Caco-2 (cell line): ENCODE measurements at regions not wholly inside any gene's neighbourhood (a gene's known extent, or its start where the extent isn't known, plus 50 kb on each side); places are given as distances from the start of the nearest gene placed in this dataset.

Experiments used
- BruUV-seq: library from RNA; stranded (reverse); fragments of 400-500 nt; replicated peaks from 2 replicates; lab custom pipeline; 2021; lab: Mats Ljungman, UMichigan
- CTCF ChIA-PET: fragments of 300-600 bp; sonication (Branson Sonifier 250); formaldehyde crosslinking; loops from one replicate; lab custom pipeline; 2022; ENCODE audit warnings: antibody characterized with exemption; lab: Charles Lee
- POLR2A ChIA-PET: fragments of 300-600 bp; sonication (Branson Sonifier 250); formaldehyde crosslinking; loops from one replicate; lab custom pipeline; 2022; ENCODE audit warnings: antibody characterized with exemption; lab: Charles Lee
- DNase-seq, 2 experiments: peaks; one replicate each; pipeline versions ENCODE4 v3.0.0 to v3.0.0-alpha.2; 2020 to 2022
- H3K27me3 ChIP-seq: replicated peaks from 2 replicates; pipeline ENCODE4 v1.6.0; 2011; ENCODE audit warnings: low read length; ENCODE audit not compliant: control insufficient read depth, insufficient read depth
- H3K36me3 ChIP-seq: 2 replicates; pipeline ENCODE4 v1.5.1; 2011; ENCODE audit warnings: low read length; ENCODE audit not compliant: control insufficient read depth, insufficient read depth
- H3K4me1 ChIP-seq: fragments of 250-450 bp; sonication (Bioruptor Pico); 2 replicates; pipeline ENCODE4 v1.5.1; 2020; ENCODE audit warnings: mild to moderate bottlenecking
- H3K4me3 ChIP-seq: 2 replicates; pipeline ENCODE4 v1.5.1; 2011; ENCODE audit warnings: low read depth, mild to moderate bottlenecking, control low read depth, low read length
- H3K9me3 ChIP-seq: fragments of 250-450 bp; sonication (Bioruptor Pico); 2 replicates; pipeline ENCODE4 v1.5.1; 2020; ENCODE audit warnings: mild to moderate bottlenecking, moderate library complexity
- H3K27ac Mint-ChIP-seq: one replicate; pipeline ENCODE4 v1.8.0; 2022; ENCODE audit warnings: mixed read lengths; ENCODE audit not compliant: unreplicated experiment
- H3K27me3 Mint-ChIP-seq: one replicate; pipeline ENCODE4 v1.8.0; 2022; ENCODE audit warnings: mixed read lengths; ENCODE audit not compliant: insufficient read depth, unreplicated experiment
- H3K36me3 Mint-ChIP-seq: one replicate; pipeline ENCODE4 v1.8.0; 2022; ENCODE audit warnings: mild to moderate bottlenecking, mixed read lengths; ENCODE audit not compliant: insufficient read depth, unreplicated experiment
- H3K4me1 Mint-ChIP-seq: one replicate; pipeline ENCODE4 v1.8.0; 2022; ENCODE audit warnings: low read depth, mixed read lengths; ENCODE audit not compliant: unreplicated experiment
- H3K4me3 Mint-ChIP-seq: one replicate; pipeline ENCODE4 v1.8.0; 2022; ENCODE audit warnings: mild to moderate bottlenecking, moderate library complexity, mixed read lengths; ENCODE audit not compliant: unreplicated experiment
- H3K9me3 Mint-ChIP-seq: one replicate; pipeline ENCODE4 v1.8.0; 2022; ENCODE audit warnings: mixed read lengths; ENCODE audit not compliant: unreplicated experiment
- CTCF ChIP-seq, 2 experiments: fragments of 200-600 bp in 1 of 2; IDR thresholded peaks; 1 replicate in 1 of 2; 2 replicates in 1 of 2; pipeline versions ENCODE4 v1.5.1 to v1.8.0; 2011 to 2022; ENCODE audit warnings: antibody characterized with exemption in 1 of 2, control low read depth in 1 of 2, inconsistent platforms in 1 of 2, low read depth in 1 of 2, low read length in 1 of 2, mild to moderate bottlenecking in 1 of 2, moderate library complexity in 1 of 2; ENCODE audit not compliant: insufficient read depth in 1 of 2, severe bottlenecking in 1 of 2, unreplicated experiment in 1 of 2
- intact Hi-C: fragments of 100-400 bp; cut with micrococcal nuclease; formaldehyde crosslinking; loops from one replicate; pipeline ENCODE4 v1.10.0; 2022; ENCODE audit not compliant: unreplicated experiment

DNA sequence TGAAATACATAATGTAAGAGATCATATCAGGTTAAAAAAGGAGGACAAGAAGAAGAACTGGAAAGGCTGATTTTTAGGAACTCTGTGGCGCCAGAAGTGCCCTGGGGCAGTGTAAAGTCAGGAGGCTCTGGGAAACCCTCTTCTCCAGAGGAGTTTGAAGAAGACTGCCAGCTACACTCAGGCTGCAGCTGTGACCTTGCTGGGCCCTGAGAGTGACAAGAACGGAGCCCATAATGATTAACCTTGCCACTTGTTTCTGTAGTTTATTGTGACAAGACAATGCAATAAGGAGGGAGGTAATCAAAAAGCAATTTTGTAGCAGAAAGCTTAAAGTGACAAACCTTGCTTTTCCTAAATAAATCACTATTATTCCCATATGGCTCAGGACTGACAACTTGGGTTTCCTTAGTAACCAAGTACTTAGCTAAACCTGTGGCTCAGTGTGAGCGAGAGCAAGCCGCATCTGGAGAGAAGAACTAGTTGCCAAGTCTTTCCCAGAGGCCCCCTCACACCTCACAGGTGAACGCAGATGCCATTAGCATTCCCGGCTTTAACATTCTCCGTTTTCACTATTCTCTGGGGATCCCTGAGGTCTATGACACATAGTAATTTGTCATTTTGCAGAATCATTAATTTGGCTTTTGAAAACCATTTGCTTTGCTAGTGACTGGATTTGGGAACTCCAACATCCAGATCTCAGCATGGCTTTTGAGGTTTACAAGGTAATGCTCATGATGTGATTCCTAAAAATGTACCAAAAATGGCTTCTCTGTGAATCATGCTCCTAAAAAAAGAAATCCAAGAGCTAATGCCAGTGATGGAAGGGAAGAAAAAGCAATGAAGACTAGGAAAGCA lies 115.9 kb downstream of the OMA1 start:
- no TSS peak for BruUV-seq
- Mint-ChIP-seq H3K36me3 (no peaks in the 10 kb centered on the region), H3K9me3 (no peaks in the 10 kb centered on the region), H3K4me3 (no peak overlapping the region), H3K27me3 (peaks cover 6% of the 10 kb centered on the region), H3K27ac (no peak overlapping the region), H3K4me1 (no peaks in the 10 kb centered on the region)
- no peaks in the 10 kb centered on the region for H3K9me3 ChIP-seq
- DNase-seq, result no peak
- H3K27me3 ChIP-seq, result no peaks in the 10 kb centered on the region
- no peak for TF ChIP-seq CTCF (IDR thresholded peaks at IDR 0.05; ENCODE audit: insufficient read depth in 1 of 2, low read depth in 1 of 2, low read length in 1 of 2, severe bottlenecking in 1 of 2, unreplicated experiment in 1 of 2)
- H3K36me3 ChIP-seq, result no peaks in the 10 kb centered on the region
- CTCF ChIA-PET, result no interaction called here
- no peak overlapping the region for H3K4me3 ChIP-seq
- intact Hi-C loops, result no loop called here
- POLR2A ChIA-PET, result no interaction called here
- H3K4me1 ChIP-seq, result no peaks in the 10 kb centered on the region

- Mint-ChIP-seq H3K27ac (no peak overlapping the region), H3K9me3 (no peaks in the 10 kb centered on the region), H3K4me3 (no peak overlapping the region), H3K27me3 (peaks cover 15% of the 10 kb centered on the region), H3K4me1 (no peaks in the 10 kb centered on the region), H3K36me3 (no peaks in the 10 kb centered on the region)
- Histone ChIP-seq H3K4me1 (no peaks in the 10 kb centered on the region), H3K27me3 (no peaks in the 10 kb centered on the region), H3K4me3 (no peak overlapping the region), H3K9me3 (no peaks in the 10 kb centered on the region), H3K36me3 (no peaks in the 10 kb centered on the region)
- CTCF ChIA-PET, result no interaction called here
- no peak for DNase-seq
- no TSS peak for BruUV-seq
- no peak for TF ChIP-seq CTCF (IDR thresholded peaks at IDR 0.05; ENCODE audit: insufficient read depth in 1 of 2, low read depth in 1 of 2, low read length in 1 of 2, severe bottlenecking in 1 of 2, unreplicated experiment in 1 of 2)
- intact Hi-C loops, result no loop called here
- POLR2A ChIA-PET, result no interaction called here
Observed at GRCh38 chr1:58426918-58427317, 119.6 kb downstream of the OMA1 start.

DNA sequence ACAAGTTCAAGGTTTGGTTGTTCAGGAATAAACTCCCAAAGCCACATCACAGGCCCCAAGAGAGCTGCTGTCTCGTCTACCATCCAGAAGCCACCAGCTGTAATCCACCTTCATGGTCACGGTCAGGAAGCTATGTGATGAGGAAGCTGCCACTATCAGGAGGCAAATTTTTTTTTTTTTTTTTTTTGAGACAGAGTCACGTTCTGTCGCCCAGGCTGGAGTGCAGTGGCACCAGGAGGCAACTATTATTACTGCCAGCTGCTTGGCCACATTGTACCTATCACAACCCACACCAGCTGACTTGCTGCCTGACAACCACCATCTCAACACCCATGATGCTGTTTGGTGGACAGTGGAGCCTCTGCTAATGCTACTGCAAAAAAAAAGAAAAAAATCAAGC lies 124.1 kb downstream of the OMA1 start:
- BruUV-seq, result no TSS peak
- Mint-ChIP-seq H3K4me3 (no peak overlapping the region), H3K4me1 (no peaks in the 10 kb centered on the region), H3K36me3 (no peaks in the 10 kb centered on the region), H3K9me3 (no peaks in the 10 kb centered on the region), H3K27me3 (peaks cover 24% of the 10 kb centered on the region), H3K27ac (no peak overlapping the region)
- Histone ChIP-seq H3K9me3 (no peaks in the 10 kb centered on the region), H3K36me3 (no peaks in the 10 kb centered on the region), H3K4me3 (no peak overlapping the region), H3K27me3 (no peaks in the 10 kb centered on the region), H3K4me1 (no peaks in the 10 kb centered on the region)
- intact Hi-C loops, result no loop called here
- TF ChIP-seq CTCF (IDR thresholded peaks at IDR 0.05; ENCODE audit: insufficient read depth in 1 of 2, low read depth in 1 of 2, low read length in 1 of 2, severe bottlenecking in 1 of 2, unreplicated experiment in 1 of 2), result no peak
- no peak for DNase-seq
- POLR2A ChIA-PET, result no interaction called here
- CTCF ChIA-PET, result no interaction called here
